Vagina (tissue), 2 donors: ENCODE measurements at regions not wholly inside any gene's neighbourhood (a gene's known extent, or its start where the extent isn't known, plus 50 kb on each side); places are given as distances from the start of the nearest gene placed in this dataset.

Experiments used
- DNase-seq, 2 donors: peaks; one replicate each; pipeline ENCODE4 v3.0.0-alpha.2; 2017; ENCODE audit errors: extremely low spot score in 2 of 2
- H3K27ac ChIP-seq: fragments of 200-600 bp; sonication (generic); one replicate; pipeline ENCODE4 v1.5.1; 2019
- H3K27me3 ChIP-seq: fragments of 200-600 bp; sonication (generic); one replicate; pipeline ENCODE4 v1.5.1; 2019
- H3K36me3 ChIP-seq, 2 donors: fragments of 200-600 bp; sonication (generic); one replicate each; pipeline ENCODE4 v1.5.1; 2017 to 2019
- H3K4me1 ChIP-seq: fragments of 200-600 bp; sonication (generic); one replicate; pipeline ENCODE4 v1.5.1; 2019
- H3K4me3 ChIP-seq, 2 donors: fragments of 200-600 bp; sonication (generic); 1 replicate in 1 of 2; 2 replicates in 1 of 2; pipeline ENCODE4 v1.5.1; 2016 to 2019
- H3K9me3 ChIP-seq: fragments of 200-600 bp; sonication (generic); one replicate; pipeline ENCODE4 v1.5.1; 2019
- CTCF ChIP-seq, 3 experiments: fragments of 450-650 bp in 2 of 3; fragments of 200-600 bp in 1 of 3; sonication (generic) in 1 of 3; IDR thresholded peaks; one replicate each; pipeline ENCODE4 v1.5.1; 2017 to 2019; ENCODE audit warnings: antibody characterized with exemption in 3 of 3, mild to moderate bottlenecking in 2 of 3, moderate library complexity in 2 of 3
- POLR2A ChIP-seq, 2 donors: fragments of 450-650 bp; IDR thresholded peaks; one replicate each; pipeline ENCODE4 v1.6.1; 2017; ENCODE audit warnings: antibody characterized with exemption in 2 of 2, mild to moderate bottlenecking in 2 of 2, moderate library complexity in 2 of 2
- POLR2AphosphoS5 ChIP-seq, 2 donors: sonication (generic); formaldehyde crosslinking; IDR thresholded peaks; one replicate each; pipeline ENCODE4 v1.9.0; 2017; ENCODE audit warnings: antibody characterized with exemption in 2 of 2, mild to moderate bottlenecking in 2 of 2, low read depth in 1 of 2; ENCODE audit not compliant: insufficient read depth in 1 of 2
- intact Hi-C: fragments of 100-400 bp; cut with DNase I; formaldehyde crosslinking; loops from one replicate; pipeline ENCODE4 v1.15.1; 2023

DNA sequence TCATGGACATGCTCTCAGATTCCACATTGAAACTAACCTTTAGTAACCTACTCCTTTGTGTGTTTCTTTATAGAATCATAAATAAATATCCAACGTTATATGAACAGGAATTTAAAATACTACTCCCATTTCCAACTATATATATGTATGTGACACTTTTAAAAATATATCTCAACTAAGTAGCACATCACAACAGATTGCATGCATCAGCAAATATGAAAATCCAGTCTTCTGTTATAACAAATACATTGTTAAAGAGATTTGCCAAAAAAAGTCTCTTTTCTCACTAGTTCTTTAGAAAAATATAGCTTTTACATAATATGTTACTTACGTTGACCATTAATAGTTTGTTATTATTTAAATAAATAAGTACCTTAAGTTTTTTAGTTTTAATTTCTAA is 1608.6 kb upstream of the RAG2 start:
- no peaks in the 10 kb centered on the region for H3K36me3 ChIP-seq
- TF ChIP-seq POLR2A (IDR thresholded peaks at IDR 0.05) (no peak), CTCF (IDR thresholded peaks at IDR 0.05) (no peak), POLR2AphosphoS5 (IDR thresholded peaks at IDR 0.05; ENCODE audit: insufficient read depth in 1 of 2, low read depth in 1 of 2) (no peak)
- no peak for DNase-seq
- H3K27me3 ChIP-seq = no peaks in the 10 kb centered on the region
- intact Hi-C loops = no loop called here
- H3K27ac ChIP-seq = no peak overlapping the region
- no peaks in the 10 kb centered on the region for H3K9me3 ChIP-seq
- no peak overlapping the region for H3K4me3 ChIP-seq
- no peaks in the 10 kb centered on the region for H3K4me1 ChIP-seq

DNA sequence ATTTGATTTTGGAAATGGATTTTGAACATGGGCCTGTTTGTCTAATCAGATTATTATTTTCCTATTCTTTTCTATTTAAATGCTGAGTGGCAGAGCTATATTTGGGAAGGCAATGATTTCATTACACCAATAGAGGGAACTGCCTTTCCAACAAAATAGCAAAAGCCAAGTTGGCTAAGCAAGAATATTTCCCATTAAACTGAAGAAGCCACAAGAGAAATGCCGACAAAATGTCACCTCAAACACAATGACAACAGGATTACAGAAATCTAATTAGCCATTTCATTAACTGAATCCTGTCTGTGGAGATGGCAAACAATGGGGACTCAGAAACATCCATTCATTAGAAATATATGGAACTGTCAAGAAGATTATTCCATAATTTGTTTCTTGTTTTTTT is 1593.1 kb upstream of the RAG2 start:
- Histone ChIP-seq H3K36me3 (no peaks in the 10 kb centered on the region), H3K4me3 (no peak overlapping the region), H3K27ac (no peak overlapping the region), H3K9me3 (no peaks in the 10 kb centered on the region), H3K4me1 (no peaks in the 10 kb centered on the region), H3K27me3 (no peaks in the 10 kb centered on the region)
- intact Hi-C loops = no loop called here
- DNase-seq = no peak
- TF ChIP-seq POLR2A (IDR thresholded peaks at IDR 0.05) (no peak), POLR2AphosphoS5 (IDR thresholded peaks at IDR 0.05; ENCODE audit: insufficient read depth in 1 of 2, low read depth in 1 of 2) (no peak), CTCF (IDR thresholded peaks at IDR 0.05) (no peak)

GRCh38 chr11:38182126-38182866 is 1584.3 kb upstream of the RAG2 start:
- Histone ChIP-seq H3K9me3 (no peaks in the 10 kb centered on the region), H3K27ac (no peak overlapping the region), H3K4me3 (no peak overlapping the region), H3K4me1 (no peaks in the 10 kb centered on the region), H3K36me3 (no peaks in the 10 kb centered on the region), H3K27me3 (no peaks in the 10 kb centered on the region)
- intact Hi-C loops = no loop called here
- TF ChIP-seq CTCF (IDR thresholded peaks at IDR 0.05) = no peak
- no peak for TF ChIP-seq POLR2AphosphoS5 (IDR thresholded peaks at IDR 0.05; ENCODE audit: insufficient read depth in 1 of 2, low read depth in 1 of 2)
- no peak for TF ChIP-seq POLR2A (IDR thresholded peaks at IDR 0.05)
- no peak for DNase-seq

DNA sequence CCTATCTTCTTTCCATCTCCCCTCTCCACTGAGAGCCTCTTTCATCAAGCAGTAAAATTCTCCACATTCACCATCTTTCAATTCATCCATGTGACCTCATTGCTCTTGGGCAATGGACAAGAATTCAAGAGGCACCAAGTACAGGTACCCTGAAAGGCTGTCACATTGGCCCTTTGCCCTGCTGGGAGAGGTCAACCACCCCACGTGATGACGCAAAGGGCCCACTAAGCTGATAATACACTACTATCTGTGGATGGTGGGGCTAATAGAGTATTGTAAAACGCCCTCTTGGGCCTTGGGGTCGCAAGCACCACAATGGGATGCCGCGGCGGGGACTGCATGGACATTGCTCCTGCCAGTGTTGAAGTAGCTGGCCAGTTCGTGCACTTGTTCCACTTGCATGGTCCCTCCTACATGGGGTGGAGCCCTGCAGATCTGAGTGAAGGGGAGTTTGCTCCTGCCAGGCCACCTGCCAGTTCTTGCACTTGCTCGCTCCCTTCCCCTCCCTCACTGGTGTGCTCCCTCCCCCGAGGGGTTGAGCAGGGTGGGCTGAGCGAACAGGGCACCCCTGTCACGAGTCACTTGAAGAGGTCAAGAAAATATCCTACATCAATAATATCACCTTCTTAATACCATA is 1578.8 kb upstream of the RAG2 start:
- no peaks in the 10 kb centered on the region for H3K36me3 ChIP-seq
- H3K27ac ChIP-seq = no peak overlapping the region
- no peaks in the 10 kb centered on the region for H3K4me1 ChIP-seq
- intact Hi-C loops = no loop called here
- H3K4me3 ChIP-seq = no peak overlapping the region
- no peak for TF ChIP-seq POLR2AphosphoS5 (IDR thresholded peaks at IDR 0.05; ENCODE audit: insufficient read depth in 1 of 2, low read depth in 1 of 2)
- TF ChIP-seq CTCF (IDR thresholded peaks at IDR 0.05) = no peak
- TF ChIP-seq POLR2A (IDR thresholded peaks at IDR 0.05) = no peak
- H3K9me3 ChIP-seq = no peaks in the 10 kb centered on the region
- DNase-seq = no peak
- no peaks in the 10 kb centered on the region for H3K27me3 ChIP-seq

DNA sequence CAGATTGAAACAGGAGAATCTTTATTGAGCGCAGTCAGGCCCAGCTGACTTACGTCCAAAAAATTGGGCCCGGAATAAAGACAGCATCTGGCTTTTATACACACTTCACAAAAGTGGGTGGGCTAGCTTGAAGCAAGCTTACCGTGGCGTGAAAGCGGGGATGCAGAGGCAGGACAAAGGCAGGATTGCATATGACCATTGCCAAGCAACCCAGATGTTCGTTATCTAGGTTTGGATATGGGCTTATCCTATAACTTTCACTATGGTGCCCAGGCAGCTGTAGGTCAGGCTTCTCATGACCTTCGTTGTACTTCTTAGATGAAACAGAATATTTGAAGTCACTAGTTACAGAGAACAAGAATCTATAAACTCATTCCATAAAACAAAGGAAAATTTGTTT is 1575.6 kb upstream of the RAG2 start:
- no peak for DNase-seq
- TF ChIP-seq POLR2AphosphoS5 (IDR thresholded peaks at IDR 0.05; ENCODE audit: insufficient read depth in 1 of 2, low read depth in 1 of 2) (no peak), CTCF (IDR thresholded peaks at IDR 0.05) (no peak), POLR2A (IDR thresholded peaks at IDR 0.05) (no peak)
- intact Hi-C loops = no loop called here
- Histone ChIP-seq H3K27me3 (no peaks in the 10 kb centered on the region), H3K4me3 (no peak overlapping the region), H3K9me3 (no peaks in the 10 kb centered on the region), H3K27ac (no peak overlapping the region), H3K36me3 (no peaks in the 10 kb centered on the region), H3K4me1 (no peaks in the 10 kb centered on the region)
